ENCODE measurements at regions not wholly inside any gene's neighbourhood (a gene's known extent, or its start where the extent isn't known, plus 50 kb on each side); places are given as distances from the start of the nearest gene placed in this dataset.

- DNase-seq (ENCODE audit: low spot score): no peak
Observed at GRCh38 chr22:49134076-49134475, 693.6 kb downstream of the BRD1 start.

GRCh38 chr22:49133541-49133940 lies 694.1 kb downstream of the BRD1 start:
- no peak for DNase-seq (ENCODE audit: low spot score)
- no peak for FAIRE-seq

More at GRCh38 chr22:49134076-49134475, 693.6 kb downstream of the BRD1 start:
- FAIRE-seq: no peak

GRCh38 chr22:49132009-49132408 lies 695.7 kb downstream of the BRD1 start:
- FAIRE-seq (no peak), DNase-seq (ENCODE audit: low spot score) (no peak)

- no peak for FAIRE-seq
- DNase-seq (ENCODE audit: low spot score): no peak
Observed at GRCh38 chr22:49129736-49130135, 697.9 kb downstream of the BRD1 start.

- FAIRE-seq (no peak), DNase-seq (ENCODE audit: low spot score) (no peak)
Observed at GRCh38 chr22:49128874-49129273, 698.8 kb downstream of the BRD1 start.

GRCh38 chr22:49124608-49125007 lies 703.1 kb downstream of the BRD1 start:
- DNase-seq (ENCODE audit: low spot score): no peak
- no peak for FAIRE-seq

GRCh38 chr22:49123621-49124192 lies 704.0 kb downstream of the BRD1 start:
- no peak for DNase-seq (ENCODE audit: low spot score)
- no peak for FAIRE-seq

GRCh38 chr22:49119551-49119952 lies 708.1 kb downstream of the BRD1 start:
- DNase-seq (ENCODE audit: low spot score) (no peak), FAIRE-seq (no peak)

- FAIRE-seq (no peak), DNase-seq (ENCODE audit: low spot score) (no peak)
Observed at GRCh38 chr22:49118065-49118464, 709.6 kb downstream of the BRD1 start.

GRCh38 chr22:49117486-49117885 lies 710.2 kb downstream of the BRD1 start:
- DNase-seq (ENCODE audit: low spot score) (no peak), FAIRE-seq (no peak)

GRCh38 chr22:49116486-49117120 lies 711.1 kb downstream of the BRD1 start:
- FAIRE-seq (no peak), DNase-seq (ENCODE audit: low spot score) (no peak)

- FAIRE-seq (no peak), DNase-seq (ENCODE audit: low spot score) (no peak)
Observed at GRCh38 chr22:49116021-49116420, 711.7 kb downstream of the BRD1 start.

GRCh38 chr22:49115197-49115596 lies 712.5 kb downstream of the BRD1 start:
- FAIRE-seq: no peak
- no peak for DNase-seq (ENCODE audit: low spot score)

- FAIRE-seq (no peak), DNase-seq (ENCODE audit: low spot score) (no peak)
Observed at GRCh38 chr22:49113758-49114157, 713.9 kb downstream of the BRD1 start.

GRCh38 chr22:49112661-49113626 lies 714.7 kb downstream of the BRD1 start:
- FAIRE-seq (no peak), DNase-seq (ENCODE audit: low spot score) (no peak)

- no peak for FAIRE-seq
Observed at GRCh38 chr22:49112176-49112575, 715.5 kb downstream of the BRD1 start.

GRCh38 chr22:49111085-49111484 lies 716.6 kb downstream of the BRD1 start:
- no peak for DNase-seq (ENCODE audit: low spot score)
- no peak for FAIRE-seq

More at GRCh38 chr22:49112176-49112575, 715.5 kb downstream of the BRD1 start:
- no peak for DNase-seq (ENCODE audit: low spot score)

GRCh38 chr22:49108636-49109315 lies 718.9 kb downstream of the BRD1 start:
- FAIRE-seq (no peak), DNase-seq (ENCODE audit: low spot score) (no peak)

- FAIRE-seq (no peak), DNase-seq (ENCODE audit: low spot score) (no peak)
Observed at GRCh38 chr22:49107961-49108530, 719.6 kb downstream of the BRD1 start.

GRCh38 chr22:49107561-49107960 lies 720.1 kb downstream of the BRD1 start:
- no peak for FAIRE-seq

GRCh38 chr22:49106842-49107152 lies 720.9 kb downstream of the BRD1 start:
- FAIRE-seq: no peak

More at GRCh38 chr22:49107561-49107960, 720.1 kb downstream of the BRD1 start:
- no peak for DNase-seq (ENCODE audit: low spot score)

More at GRCh38 chr22:49106842-49107152, 720.9 kb downstream of the BRD1 start:
- DNase-seq (ENCODE audit: low spot score): no peak

All from RCC 7860 (cell line).